MM.1S (cell line): ENCODE measurements at regions not wholly inside any gene's neighbourhood (a gene's known extent, or its start where the extent isn't known, plus 50 kb on each side); places are given as distances from the start of the nearest gene placed in this dataset.

Source experiments
- DNase-seq: peaks from one replicate; pipeline ENCODE4 v3.0.0-alpha.2; 2015
- H2AFZ ChIP-seq: fragments of 300-600 bp; sonication (generic); 2 replicates; pipeline ENCODE4 v1.6.0; 2016; ENCODE audit warnings: antibody characterized with exemption, low read length
- H3F3A ChIP-seq: fragments of 300-600 bp; sonication (generic); 2 replicates; pipeline ENCODE4 v1.6.1; 2016; ENCODE audit warnings: mild to moderate bottlenecking, antibody characterized with exemption, low read length, moderate library complexity, mixed read lengths; ENCODE audit not compliant: insufficient read depth
- H3K27ac ChIP-seq: fragments of 300-600 bp; sonication (generic); 2 replicates; pipeline ENCODE4 v1.5.1; 2016; ENCODE audit warnings: mild to moderate bottlenecking, low read length
- H3K27me3 ChIP-seq: fragments of 300-600 bp; sonication (generic); replicated peaks from 2 replicates; pipeline ENCODE4 v1.6.0; 2016; ENCODE audit warnings: low read length; ENCODE audit not compliant: insufficient read depth
- H3K36me3 ChIP-seq: fragments of 300-600 bp; sonication (generic); replicated peaks from 2 replicates; pipeline ENCODE4 v1.6.1; 2016; ENCODE audit warnings: mild to moderate bottlenecking, low read length, mixed read lengths; ENCODE audit not compliant: insufficient read depth
- H3K4me1 ChIP-seq: fragments of 300-600 bp; sonication (generic); 2 replicates; pipeline ENCODE4 v1.6.1; 2016; ENCODE audit warnings: low read length, mixed read lengths
- H3K4me2 ChIP-seq: fragments of 300-600 bp; sonication (generic); 2 replicates; pipeline ENCODE4 v1.6.0; 2016; ENCODE audit warnings: low read depth, low read length
- H3K4me3 ChIP-seq: fragments of 300-600 bp; sonication (generic); 2 replicates; pipeline ENCODE4 v1.5.1; 2016; ENCODE audit warnings: low read length, mixed read lengths
- H3K79me2 ChIP-seq: fragments of 300-600 bp; sonication (generic); 2 replicates; pipeline ENCODE4 v1.6.1; 2016; ENCODE audit warnings: mixed run types, low read length, mixed read lengths
- H3K9ac ChIP-seq: fragments of 300-600 bp; sonication (generic); 2 replicates; pipeline ENCODE4 v1.6.1; 2016; ENCODE audit warnings: low read length, mixed read lengths
- H3K9me2 ChIP-seq: fragments of 300-600 bp; sonication (generic); replicated peaks from 2 replicates; pipeline ENCODE4 v1.6.1; 2016; ENCODE audit warnings: mild to moderate bottlenecking, low read length, mixed read lengths; ENCODE audit not compliant: insufficient read depth
- H3K9me3 ChIP-seq: fragments of 300-600 bp; sonication (generic); replicated peaks from 2 replicates; pipeline ENCODE4 v1.6.1; 2016; ENCODE audit warnings: mild to moderate bottlenecking, low read length, mixed read lengths; ENCODE audit not compliant: insufficient read depth
- H4K20me1 ChIP-seq: fragments of 300-600 bp; sonication (generic); 2 replicates; pipeline ENCODE4 v1.6.1; 2016; ENCODE audit warnings: mild to moderate bottlenecking, low read length, moderate library complexity, mixed read lengths; ENCODE audit not compliant: insufficient read depth
- EZH2 ChIP-seq: fragments of 300-600 bp; sonication (generic); optimal IDR thresholded peaks from 2 replicates; pipeline ENCODE3; 2017; ENCODE audit warnings: low read depth, mild to moderate bottlenecking, antibody characterized with exemption, low read length, mixed read lengths
- EZH2phosphoT487 ChIP-seq: fragments of 300-600 bp; sonication (generic); IDR thresholded peaks from 2 replicates; pipeline ENCODE4 v1.6.1; 2018; ENCODE audit warnings: antibody characterized with exemption, low read length
- TF ChIP-seq, protein P1 (sequence below): fragments of 300-600 bp; sonication (generic); IDR thresholded peaks from 2 replicates; pipeline ENCODE4 v1.5.1; 2016; ENCODE audit warnings: antibody characterized with exemption, low read length, mixed read lengths

DNA sequence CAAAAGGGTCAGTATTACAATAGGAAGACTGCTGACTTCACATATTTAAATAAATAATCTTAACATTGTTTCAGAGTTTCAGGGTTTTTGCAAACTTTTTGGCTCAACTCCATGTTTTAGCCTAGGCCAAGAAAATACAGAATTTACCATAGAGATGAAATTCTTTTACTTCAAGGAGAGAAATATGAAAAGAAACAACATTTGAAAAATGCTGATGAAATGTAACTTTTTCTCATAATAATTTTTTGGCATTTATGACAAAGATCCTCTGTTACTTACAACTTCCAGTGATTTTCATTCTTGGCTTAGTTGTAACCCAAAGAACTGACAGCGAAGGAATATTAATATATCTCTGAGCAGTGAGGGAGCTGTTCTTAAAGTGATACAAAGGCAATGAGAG is 316.1 kb upstream of the EMCN start:
- no peak for DNase-seq
- H3K36me3 ChIP-seq, result no peaks in the 10 kb centered on the region
- no peaks in the 10 kb centered on the region for H3K4me1 ChIP-seq
- H3K4me3 ChIP-seq, result no peak overlapping the region
- H3K4me2 ChIP-seq, result no peak overlapping the region
- H3K9me2 ChIP-seq, result no peaks in the 10 kb centered on the region
- no peaks in the 10 kb centered on the region for H3F3A ChIP-seq
- H4K20me1 ChIP-seq, result no peaks in the 10 kb centered on the region
- H2AFZ ChIP-seq, result no peak overlapping the region
- H3K27ac ChIP-seq, result no peak overlapping the region
- no peaks in the 10 kb centered on the region for H3K79me2 ChIP-seq
- TF ChIP-seq, protein P1, sequence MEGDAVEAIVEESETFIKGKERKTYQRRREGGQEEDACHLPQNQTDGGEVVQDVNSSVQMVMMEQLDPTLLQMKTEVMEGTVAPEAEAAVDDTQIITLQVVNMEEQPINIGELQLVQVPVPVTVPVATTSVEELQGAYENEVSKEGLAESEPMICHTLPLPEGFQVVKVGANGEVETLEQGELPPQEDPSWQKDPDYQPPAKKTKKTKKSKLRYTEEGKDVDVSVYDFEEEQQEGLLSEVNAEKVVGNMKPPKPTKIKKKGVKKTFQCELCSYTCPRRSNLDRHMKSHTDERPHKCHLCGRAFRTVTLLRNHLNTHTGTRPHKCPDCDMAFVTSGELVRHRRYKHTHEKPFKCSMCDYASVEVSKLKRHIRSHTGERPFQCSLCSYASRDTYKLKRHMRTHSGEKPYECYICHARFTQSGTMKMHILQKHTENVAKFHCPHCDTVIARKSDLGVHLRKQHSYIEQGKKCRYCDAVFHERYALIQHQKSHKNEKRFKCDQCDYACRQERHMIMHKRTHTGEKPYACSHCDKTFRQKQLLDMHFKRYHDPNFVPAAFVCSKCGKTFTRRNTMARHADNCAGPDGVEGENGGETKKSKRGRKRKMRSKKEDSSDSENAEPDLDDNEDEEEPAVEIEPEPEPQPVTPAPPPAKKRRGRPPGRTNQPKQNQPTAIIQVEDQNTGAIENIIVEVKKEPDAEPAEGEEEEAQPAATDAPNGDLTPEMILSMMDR, result no peak
- TF ChIP-seq EZH2, result no peak
- TF ChIP-seq EZH2phosphoT487, result no peak
- no peaks in the 10 kb centered on the region for H3K9me3 ChIP-seq
- H3K9ac ChIP-seq, result no peak overlapping the region
- no peaks in the 10 kb centered on the region for H3K27me3 ChIP-seq

DNA sequence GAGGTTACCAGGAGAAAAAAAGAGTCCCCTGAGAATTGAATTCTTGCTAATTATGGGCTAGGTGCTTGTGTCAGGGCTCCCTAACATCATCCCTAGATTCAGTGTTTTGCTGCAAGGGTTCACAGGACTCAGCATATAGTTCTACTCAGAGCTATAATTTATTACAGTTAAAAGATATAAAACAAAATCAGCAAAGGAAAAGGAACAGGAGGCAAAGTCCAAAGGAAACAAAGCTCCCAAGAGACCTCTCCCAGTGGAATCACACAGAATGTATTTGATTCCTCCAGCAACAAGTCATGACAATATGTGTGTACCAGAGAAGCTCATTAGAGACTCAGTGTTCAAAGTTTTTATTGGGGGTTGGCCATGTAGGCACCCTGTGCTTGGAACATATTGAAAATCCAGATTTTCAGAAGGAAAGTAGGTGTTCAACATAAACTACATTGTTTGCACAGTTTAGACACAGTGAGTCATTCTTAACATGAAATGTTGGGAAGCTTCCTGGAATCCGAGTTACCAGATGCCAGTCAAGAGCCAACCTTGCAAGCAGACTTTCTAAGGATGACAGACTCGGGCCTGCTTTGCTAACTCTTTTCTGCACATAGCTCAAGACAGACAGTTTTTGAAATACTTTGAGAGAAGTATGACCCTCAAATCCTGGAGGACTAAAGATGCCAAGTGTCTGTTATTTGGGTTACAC is 311.3 kb upstream of the EMCN start:
- Histone ChIP-seq H4K20me1 (no peaks in the 10 kb centered on the region), H2AFZ (no peak overlapping the region)

DNA sequence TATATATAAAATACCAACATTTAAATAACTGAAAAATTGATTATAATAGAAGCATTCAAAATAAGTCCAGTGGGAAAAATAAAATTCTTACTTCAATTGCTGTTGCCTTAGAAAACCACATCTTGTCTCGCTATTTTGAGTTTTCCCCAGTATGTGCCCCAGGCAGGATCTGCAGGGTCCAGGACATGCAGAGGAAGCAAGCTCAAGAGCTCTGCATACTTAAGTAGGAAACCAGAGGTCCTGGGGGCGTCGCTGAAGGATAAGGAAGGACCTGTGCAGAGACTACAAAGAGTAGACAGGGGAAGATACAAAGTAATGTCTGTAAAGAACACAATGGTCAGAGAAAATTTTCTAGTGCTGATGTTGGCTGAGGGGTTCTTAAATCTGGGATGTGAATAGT is 310.5 kb upstream of the EMCN start:
- no peak overlapping the region for H3K4me2 ChIP-seq
- no peaks in the 10 kb centered on the region for H3K9me2 ChIP-seq
- DNase-seq, result no peak
- H2AFZ ChIP-seq, result no peak overlapping the region
- no peaks in the 10 kb centered on the region for H3K27me3 ChIP-seq
- TF ChIP-seq, protein P1, result no peak
- no peak for TF ChIP-seq EZH2phosphoT487
- no peaks in the 10 kb centered on the region for H3K36me3 ChIP-seq
- no peaks in the 10 kb centered on the region for H3K4me1 ChIP-seq
- no peaks in the 10 kb centered on the region for H3K9me3 ChIP-seq
- no peak overlapping the region for H3K9ac ChIP-seq
- no peak overlapping the region for H3K27ac ChIP-seq
- H3K79me2 ChIP-seq, result no peaks in the 10 kb centered on the region
- H4K20me1 ChIP-seq, result no peaks in the 10 kb centered on the region
- no peak overlapping the region for H3K4me3 ChIP-seq
- no peaks in the 10 kb centered on the region for H3F3A ChIP-seq

More for the DNA sequence above, 311.3 kb upstream of the EMCN start:
- Histone ChIP-seq H3K4me2 (no peak overlapping the region), H3K79me2 (no peaks in the 10 kb centered on the region), H3K27ac (no peak overlapping the region), H3K4me1 (no peaks in the 10 kb centered on the region), H3K36me3 (no peaks in the 10 kb centered on the region), H3K4me3 (no peak overlapping the region), H3F3A (no peaks in the 10 kb centered on the region), H3K27me3 (no peaks in the 10 kb centered on the region), H3K9ac (no peak overlapping the region), H3K9me3 (no peaks in the 10 kb centered on the region), H3K9me2 (no peaks in the 10 kb centered on the region)
- TF ChIP-seq, protein P1, result no peak
- TF ChIP-seq EZH2phosphoT487 (no peak), EZH2 (no peak)
- no peak for DNase-seq
